HepG2 (cell line): ENCODE measurements at regions not wholly inside any gene's neighbourhood (a gene's known extent, or its start where the extent isn't known, plus 50 kb on each side); places are given as distances from the start of the nearest gene placed in this dataset.

Experiments used
- ZNF3 ChIP-seq: IDR thresholded peaks from 2 replicates; pipeline ENCODE4 v1.7.0; 2017; ENCODE audit warnings: inconsistent platforms
- TF ChIP-seq, protein P1 (sequence below): sonication (generic); formaldehyde crosslinking; IDR thresholded peaks from 2 replicates; pipeline ENCODE4 v1.8.0; 2022; ENCODE audit warnings: mild to moderate bottlenecking, missing genetic modification reagents

DNA sequence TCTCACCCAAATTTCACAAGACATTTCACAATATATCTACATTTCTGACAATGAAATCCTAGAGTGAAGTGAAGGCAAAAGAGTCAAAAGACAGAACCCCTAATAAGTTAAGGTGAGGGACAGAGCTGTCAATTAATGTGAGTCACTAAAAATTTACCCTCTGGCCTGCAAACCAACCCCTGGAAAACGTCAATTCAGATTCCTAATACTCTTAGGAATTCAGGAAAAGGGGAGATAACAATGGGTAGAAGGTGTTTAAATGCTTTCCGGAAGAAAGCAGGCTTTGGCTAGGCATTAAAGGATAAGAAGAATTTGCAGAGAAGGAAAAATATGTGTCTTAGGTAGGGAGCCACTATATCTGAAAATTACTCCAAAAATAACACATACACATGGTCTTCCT, 299.6 kb downstream of the INHBA start:
- TF ChIP-seq, protein P1, sequence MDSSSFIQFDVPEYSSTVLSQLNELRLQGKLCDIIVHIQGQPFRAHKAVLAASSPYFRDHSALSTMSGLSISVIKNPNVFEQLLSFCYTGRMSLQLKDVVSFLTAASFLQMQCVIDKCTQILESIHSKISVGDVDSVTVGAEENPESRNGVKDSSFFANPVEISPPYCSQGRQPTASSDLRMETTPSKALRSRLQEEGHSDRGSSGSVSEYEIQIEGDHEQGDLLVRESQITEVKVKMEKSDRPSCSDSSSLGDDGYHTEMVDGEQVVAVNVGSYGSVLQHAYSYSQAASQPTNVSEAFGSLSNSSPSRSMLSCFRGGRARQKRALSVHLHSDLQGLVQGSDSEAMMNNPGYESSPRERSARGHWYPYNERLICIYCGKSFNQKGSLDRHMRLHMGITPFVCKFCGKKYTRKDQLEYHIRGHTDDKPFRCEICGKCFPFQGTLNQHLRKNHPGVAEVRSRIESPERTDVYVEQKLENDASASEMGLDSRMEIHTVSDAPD (CRISPR knock-in tag): no peak
- TF ChIP-seq ZNF3: no peak
